ENCODE measurements at regions not wholly inside any gene's neighbourhood (a gene's known extent, or its start where the extent isn't known, plus 50 kb on each side); places are given as distances from the start of the nearest gene placed in this dataset.
"Not testable (repeated sequence)": the region's sequence is repeated elsewhere in the genome, so short reads cannot be mapped to it uniquely, and the experiment has no call there.

DNA sequence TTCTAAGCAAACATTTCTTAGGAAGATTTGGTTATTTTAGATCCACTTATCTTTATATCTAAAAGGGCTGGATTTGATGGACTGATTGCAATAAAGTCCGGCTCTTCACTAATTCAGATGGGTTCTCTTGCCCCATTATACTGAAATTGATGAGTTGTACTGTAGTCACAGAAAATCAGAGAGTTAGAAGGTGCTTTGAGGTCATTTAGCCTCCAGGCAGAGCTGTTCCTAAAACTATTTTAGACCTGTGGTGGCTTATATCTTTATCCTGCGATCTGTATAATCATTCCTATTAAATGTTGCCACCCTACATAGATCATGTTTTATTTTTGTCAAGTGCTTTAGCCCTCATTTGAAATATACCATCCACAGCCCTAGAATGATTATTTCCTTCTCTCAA, 61.3 kb upstream of the ATXN1 start:
- DNase-seq, result no peak

DNA sequence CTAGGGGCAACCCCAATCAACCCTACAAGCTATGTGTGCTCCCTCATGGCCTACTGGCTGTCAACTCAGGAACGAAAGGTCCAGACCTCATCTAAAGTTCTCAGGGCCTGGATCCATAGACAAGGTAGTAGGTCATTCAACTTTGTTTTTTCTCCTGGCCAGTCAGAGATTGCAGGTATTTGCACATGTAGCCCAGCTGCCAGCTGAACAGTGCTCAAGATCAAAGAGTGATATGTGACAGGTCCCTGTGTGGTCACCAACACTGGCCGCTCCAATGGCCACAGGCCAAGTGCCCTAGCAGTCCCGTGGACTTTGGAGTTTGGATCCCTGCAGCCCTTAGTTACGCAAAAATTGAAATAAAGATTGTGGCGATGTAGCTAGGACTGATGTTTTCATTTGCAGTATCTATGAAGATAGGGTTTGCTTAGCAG, 60.6 kb upstream of the ATXN1 start:
- DNase-seq, result no peak

DNA sequence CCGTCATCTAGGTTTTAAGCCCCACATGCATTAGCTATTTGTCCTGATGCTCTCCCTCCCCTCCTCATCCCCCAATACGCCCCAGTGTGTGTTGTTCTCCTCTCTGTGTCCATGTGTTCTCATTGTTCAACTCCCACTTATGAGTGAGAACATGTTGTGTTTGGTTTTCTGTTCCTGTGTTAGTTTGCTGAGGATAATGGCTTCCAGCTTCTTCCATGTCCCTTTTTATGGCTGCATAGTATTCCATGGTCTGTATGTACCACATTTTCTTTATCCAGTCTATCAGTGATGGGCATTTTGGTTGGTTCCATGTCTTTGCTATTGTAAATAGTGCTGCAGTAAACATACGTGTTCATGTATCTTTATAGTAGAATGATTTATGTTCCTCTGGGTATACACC, 59.0 kb upstream of the ATXN1 start:
- not testable (repeated sequence) for DNase-seq

DNA sequence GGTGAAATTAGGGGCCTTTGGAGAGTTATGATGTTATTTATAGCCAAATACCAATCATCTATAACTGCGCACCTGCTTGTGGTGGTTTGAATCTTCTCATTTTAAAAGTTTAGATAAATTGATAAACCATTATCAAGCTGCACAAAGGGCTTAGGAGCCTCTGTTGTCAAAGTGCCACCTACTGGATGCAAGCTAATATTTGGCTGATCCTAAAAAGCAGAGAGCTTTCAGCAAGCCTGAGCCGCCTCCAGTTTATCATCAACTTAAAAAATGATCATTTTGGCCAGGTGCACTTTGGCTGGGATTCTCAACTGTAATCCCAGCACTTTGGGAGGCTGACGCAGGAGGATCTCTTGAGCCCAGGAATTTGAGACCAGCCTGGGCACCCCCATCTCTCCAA, 58.5 kb upstream of the ATXN1 start:
- DNase-seq, result no peak

DNA sequence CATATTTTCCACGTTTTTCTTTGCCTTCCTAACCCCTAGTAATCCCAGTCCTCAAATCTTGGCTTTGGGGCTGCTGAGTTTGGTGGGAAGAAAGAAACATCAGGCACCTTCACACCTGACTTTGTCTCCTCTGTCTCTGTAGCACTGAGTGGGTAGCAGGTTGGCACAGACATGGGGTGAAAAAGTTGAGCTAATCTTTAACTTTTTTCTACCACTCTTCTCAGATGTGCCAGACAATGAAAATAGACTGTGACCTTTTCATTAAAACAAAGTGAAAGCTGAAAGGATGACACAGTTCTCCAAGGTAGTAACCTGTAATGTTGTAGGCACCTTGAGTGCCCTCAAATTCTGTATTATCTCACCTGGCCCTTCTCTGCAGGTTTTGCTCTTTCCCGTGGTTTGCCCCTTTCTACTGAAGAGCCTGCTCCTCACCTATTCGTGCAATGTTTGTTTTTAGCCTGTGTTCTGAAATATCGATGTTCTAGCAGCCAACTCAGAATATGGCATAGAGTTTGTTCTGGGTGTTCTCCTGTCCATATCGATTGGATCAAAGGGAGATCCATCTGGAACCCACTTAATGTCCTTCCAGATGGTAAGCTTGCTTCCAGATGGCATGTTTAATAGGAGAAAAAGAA, 57.8 kb upstream of the ATXN1 start:
- DNase-seq, result no peak

DNA sequence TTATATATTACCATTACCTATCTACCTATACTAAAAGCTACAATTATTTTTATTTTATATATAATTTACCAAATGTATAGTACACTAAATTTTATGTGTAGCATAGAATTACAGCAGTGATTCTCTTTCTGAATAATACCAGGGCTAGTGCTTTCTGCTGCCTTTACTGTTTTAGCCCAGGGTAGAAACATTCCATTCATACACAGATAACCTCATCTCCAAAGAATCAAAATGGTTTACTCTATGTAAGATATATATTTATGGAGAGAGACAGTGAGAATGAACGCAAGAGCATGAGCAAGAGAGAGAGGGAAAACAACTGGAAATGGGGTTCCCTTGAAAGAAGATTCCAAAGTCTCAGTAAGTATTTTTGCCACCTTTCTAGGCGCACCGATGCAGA, 56.3 kb upstream of the ATXN1 start:
- DNase-seq, result no peak

DNA sequence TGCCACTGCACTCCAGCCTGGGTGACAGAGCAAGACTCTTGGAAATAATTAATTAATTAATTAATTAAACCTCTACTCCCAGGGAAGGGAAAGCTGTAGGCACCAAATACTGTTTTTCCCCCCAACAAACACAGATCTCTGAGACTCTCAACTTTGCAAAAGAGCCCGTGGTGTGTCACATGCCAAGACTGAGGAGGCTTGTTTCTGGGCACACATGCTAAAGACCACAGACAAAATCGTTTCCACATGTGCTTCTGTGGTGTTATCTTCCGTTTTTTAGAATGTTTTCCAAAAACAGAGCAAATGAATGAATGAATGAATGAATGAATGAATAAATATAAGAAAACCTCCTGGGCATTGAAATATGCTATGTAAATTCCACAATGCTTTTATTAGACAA, 55.6 kb upstream of the ATXN1 start:
- no peak for DNase-seq

DNA sequence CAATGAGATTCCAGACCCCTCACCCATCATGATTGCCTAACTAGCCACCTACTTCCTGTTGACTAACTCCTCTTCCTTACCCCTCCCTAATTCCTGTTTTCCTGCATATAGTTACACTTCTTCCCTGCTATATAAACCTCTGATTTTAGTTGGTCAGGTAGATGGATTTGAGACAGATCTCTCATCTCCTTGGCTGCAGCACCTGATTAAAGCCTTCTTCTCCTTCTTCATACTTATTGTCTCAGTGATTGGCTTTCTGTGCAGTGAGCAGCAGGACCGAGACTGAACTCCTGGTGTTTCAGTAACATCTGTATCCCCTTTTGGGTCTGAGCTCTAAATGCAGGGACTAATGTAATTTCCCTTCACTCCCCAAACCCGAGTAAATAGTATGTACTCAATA, 51.7 kb upstream of the ATXN1 start:
- no peak for DNase-seq

DNA sequence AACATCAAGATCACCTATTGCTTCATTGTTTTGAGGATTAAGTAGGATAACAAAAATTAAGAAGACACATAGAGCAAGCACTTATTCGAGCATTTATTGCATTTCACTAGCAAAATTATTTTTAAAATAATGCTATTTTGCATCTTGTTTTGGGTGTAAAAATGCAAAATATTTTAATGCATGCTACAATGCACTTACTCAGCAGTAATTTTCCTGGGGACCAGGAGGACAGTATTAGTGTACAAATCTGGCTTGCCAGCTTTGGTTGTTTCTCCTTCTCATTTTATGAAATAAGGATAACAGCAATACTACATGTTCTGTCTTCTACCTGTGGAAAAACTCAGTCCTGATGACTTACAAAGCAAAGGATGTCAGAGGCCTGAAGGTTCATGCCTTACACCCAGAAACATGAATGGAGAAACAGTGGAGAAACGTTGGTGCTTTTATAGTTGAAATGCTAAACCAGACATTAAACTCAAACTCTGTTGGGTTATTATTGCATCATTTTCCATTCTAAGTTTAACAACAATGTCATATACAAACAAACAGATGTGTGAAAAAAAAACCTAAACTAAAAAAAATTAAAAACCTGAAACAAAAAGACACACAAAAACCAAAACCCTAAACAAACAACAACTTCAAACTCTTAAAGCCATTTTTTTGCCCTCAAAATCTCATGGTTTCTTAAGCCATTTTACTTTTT, 50.2 kb upstream of the ATXN1 start:
- no peak for DNase-seq
